Omental fat pad (tissue), 3 donors: ENCODE measurements at regions not wholly inside any gene's neighbourhood (a gene's known extent, or its start where the extent isn't known, plus 50 kb on each side); places are given as distances from the start of the nearest gene placed in this dataset.

Experiments
- ATAC-seq: fragments of 150-250 bp; one replicate; pipeline ENCODE4 v1.9.1; 2016; ENCODE audit warnings: mild to moderate bottlenecking, moderate library complexity; ENCODE audit not compliant: low FRiP score
- DNase-seq: peaks from one replicate; pipeline ENCODE4 v3.0.0-alpha.2; 2019; ENCODE audit warnings: low spot score
- CTCF ChIP-seq, 3 donors: fragments of 450-650 bp; IDR thresholded peaks; one replicate each; pipeline ENCODE4 v1.5.1; 2016 to 2017; ENCODE audit warnings: antibody characterized with exemption in 3 of 3, mild to moderate bottlenecking in 3 of 3, moderate library complexity in 2 of 3

GRCh38 chr3:6523043-6523442 is 337.9 kb upstream of the GRM7 start:
- no peak for TF ChIP-seq CTCF (IDR thresholded peaks at IDR 0.05)
- ATAC-seq (no peak), DNase-seq (no peak)

- no peak for TF ChIP-seq CTCF (IDR thresholded peaks at IDR 0.05)
Observed at GRCh38 chr3:6524479-6524878, 336.4 kb upstream of the GRM7 start.

GRCh38 chr3:6526321-6526720 is 334.6 kb upstream of the GRM7 start:
- ATAC-seq (no peak), DNase-seq (no peak)
- no peak for TF ChIP-seq CTCF (IDR thresholded peaks at IDR 0.05)

More at GRCh38 chr3:6524479-6524878, 336.4 kb upstream of the GRM7 start:
- DNase-seq (no peak), ATAC-seq (no peak)

GRCh38 chr3:6526861-6527260 is 334.1 kb upstream of the GRM7 start:
- TF ChIP-seq CTCF (IDR thresholded peaks at IDR 0.05) = no peak
- ATAC-seq (no peak), DNase-seq (no peak)

- no peak for DNase-seq
- ATAC-seq = no peak
Observed at GRCh38 chr3:6528951-6529350, 332.0 kb upstream of the GRM7 start.

GRCh38 chr3:6531153-6531552 is 329.8 kb upstream of the GRM7 start:
- no peak for ATAC-seq
- no peak for DNase-seq
- TF ChIP-seq CTCF (IDR thresholded peaks at IDR 0.05) = no peak

More at GRCh38 chr3:6528951-6529350, 332.0 kb upstream of the GRM7 start:
- no peak for TF ChIP-seq CTCF (IDR thresholded peaks at IDR 0.05)

GRCh38 chr3:6532101-6532500 is 328.8 kb upstream of the GRM7 start:
- TF ChIP-seq CTCF (IDR thresholded peaks at IDR 0.05) = no peak
- no peak for DNase-seq

More at GRCh38 chr3:6532101-6532500, 328.8 kb upstream of the GRM7 start:
- no peak for ATAC-seq
